Activated effector memory CD4-positive, alpha-beta T cell treated with anti-CD3 and anti-CD28 coated beads, Interleukin-2, amount 50 U/mL, for 16 hours (primary cell): ENCODE measurements at regions not wholly inside any gene's neighbourhood (a gene's known extent, or its start where the extent isn't known, plus 50 kb on each side); places are given as distances from the start of the nearest gene placed in this dataset.

Source experiments
- DNase-seq: peaks from one replicate; pipeline ENCODE4 v3.0.0-alpha.2; 2020

DNA sequence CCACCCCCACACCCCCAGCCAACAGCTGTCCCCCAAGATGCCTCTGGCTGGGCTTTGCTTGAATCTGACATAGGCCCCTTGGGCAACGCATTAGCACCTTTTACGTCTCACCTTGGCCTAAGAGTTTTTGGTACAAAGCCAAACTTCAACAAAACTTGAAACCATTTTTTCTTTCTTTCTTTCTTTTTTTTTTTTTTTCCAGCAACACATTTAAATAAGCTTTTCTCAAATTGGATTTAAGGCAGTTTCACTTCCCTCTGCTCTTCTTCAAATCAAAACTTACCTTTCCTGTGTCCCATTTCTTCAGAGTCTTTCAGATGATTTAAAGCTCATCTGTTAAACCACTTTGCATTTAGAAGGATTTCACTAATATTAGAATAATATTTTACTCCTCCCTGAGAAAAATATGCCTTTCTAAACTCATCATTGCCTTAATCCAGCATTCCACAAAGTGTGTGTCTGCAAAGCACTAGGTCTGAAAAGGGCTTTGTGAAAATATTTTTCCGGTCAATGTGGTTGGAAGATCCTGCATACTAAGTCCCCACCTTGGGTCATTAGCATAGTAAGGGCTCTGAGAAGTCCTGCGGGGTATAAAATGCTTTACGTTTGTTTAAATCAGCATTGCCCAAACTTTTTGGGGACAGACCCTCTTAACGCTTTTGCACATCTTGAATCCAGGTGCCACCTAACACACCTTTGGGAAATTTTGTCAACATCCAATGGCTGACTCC, 217.0 kb downstream of the TLE3 start:
- no peak for DNase-seq

DNA sequence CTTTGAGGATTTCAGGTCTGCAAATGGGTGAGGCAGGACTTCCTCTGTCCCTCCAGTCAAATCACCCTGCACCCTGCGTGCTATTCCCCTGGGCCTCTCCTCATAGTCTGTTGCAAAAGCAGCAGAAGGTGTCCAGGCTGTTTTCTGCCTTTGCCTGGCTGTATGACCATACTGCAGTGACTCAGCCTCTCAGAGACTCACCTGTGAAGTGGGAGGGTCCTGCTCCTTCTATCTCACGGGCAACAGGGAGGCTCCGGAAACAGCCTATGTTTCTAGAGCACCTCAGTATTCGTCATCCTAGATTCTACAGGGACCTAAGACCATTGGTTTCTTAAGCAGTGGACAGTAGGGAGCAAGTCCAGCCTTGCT, 216.4 kb downstream of the TLE3 start:
- no peak for DNase-seq

DNA sequence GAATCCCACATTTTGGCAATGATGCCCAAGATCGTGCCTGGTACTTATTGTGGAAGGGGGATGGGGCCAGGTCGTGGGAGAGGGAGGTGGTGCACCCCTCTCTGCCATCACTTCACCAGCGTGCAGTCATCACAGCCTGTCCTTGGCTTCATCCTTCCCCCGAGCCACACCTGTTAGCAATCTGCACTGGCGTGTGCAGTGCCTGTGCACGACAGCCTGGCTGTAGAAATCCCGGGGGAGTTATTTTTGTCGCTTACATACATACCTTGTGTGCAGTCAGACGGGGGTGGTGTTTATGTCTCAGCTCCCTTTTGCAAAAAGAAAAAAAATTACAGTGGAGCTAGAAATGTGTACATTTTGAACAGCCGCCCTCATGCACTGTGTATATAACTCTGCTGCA, 216.0 kb downstream of the TLE3 start:
- DNase-seq, result no peak

DNA sequence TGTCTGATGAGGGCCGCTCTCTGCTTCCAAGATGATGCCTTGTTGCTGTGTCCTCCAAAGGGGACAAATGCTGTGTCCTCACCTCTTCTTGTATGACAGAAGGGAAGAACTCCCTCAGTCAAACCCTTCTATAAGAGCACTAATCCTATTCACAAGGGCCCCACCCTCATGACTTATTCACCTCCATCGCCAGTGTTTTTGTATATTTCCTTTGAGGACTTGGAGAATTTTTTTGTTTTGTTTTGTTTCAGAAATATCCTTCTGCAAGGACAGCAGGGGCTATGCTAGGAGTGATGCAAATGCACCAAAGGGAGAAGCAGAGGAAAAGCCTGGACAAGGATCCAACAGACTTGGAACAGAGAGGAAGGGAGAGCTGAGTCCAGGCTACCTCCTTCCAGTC, 214.4 kb downstream of the TLE3 start:
- DNase-seq, result no peak

DNA sequence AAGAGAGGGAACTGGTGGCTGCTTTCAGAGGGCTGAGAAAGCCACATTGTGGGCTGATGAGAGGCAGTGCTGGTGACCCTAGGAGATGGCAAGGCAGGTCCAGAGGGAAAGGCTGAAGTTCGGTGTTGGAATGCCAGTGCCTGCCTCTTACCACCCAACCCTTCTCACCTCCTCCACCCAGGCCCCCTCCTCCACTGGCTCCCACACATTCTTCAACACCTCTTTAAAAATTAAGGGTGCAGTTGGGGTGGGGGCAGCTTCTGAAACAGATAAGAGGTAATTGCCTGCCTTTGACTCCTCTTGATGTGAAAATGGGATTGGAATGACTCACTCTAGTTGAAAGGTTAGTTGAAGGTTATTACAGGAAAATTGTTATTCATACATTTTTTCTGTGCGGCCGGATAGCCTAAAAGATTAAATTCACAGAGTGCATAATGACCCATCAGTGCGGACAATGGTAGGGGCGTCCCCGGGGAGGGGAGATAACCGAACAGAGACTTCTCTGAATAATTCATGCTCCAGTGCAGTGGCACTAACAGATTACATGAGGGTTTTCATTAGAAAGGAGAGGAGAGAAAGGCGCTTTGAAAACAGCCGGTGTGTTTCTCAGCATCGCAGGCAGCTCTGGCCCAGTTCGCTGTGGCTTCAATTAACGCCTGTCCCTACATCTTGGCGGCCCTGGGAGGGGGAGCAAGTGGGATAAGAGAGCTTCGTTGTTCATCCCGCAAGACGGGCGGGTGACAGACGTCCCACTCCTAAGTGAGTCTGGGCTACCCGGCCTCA, 212.4 kb downstream of the TLE3 start:
- no peak for DNase-seq

DNA sequence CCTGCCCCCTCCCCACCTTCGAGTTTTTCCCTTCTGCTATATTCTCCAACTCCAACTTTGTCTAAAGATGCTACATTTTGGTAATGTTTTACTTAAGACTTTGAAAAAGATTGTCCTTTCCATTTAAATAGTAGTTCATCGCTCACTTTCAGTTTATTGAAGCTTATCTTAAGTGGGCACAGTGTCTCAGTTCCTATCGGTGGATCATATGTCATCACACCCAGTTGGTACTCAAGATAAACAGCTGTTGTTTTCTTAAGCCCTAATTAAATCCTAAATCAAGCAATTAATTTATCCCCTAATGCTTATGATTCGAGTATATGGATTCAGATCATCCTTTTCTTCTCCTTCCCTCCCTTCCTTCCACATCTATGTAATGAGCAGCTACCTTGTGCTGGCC, 210.7 kb downstream of the TLE3 start:
- no peak for DNase-seq

DNA sequence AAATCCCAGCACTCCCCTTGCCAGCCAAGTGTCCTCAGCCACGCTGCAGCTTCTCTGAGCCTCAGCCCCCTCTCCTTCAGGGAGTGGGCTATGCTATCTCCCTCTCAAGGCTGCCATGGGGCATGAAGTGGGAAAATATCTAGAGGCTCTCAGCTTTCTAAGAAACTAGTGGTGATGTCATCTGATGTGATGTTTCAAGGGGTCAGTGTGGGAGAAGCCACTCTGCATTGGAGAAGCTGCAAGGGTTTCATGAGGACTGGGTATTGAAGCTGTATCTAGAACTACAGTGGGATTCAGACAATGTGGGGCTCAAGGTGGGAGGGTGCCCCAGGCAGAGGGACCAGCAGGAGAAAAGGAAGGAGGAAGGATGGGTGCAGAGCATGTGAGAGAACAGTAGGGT, 210.2 kb downstream of the TLE3 start:
- no peak for DNase-seq

DNA sequence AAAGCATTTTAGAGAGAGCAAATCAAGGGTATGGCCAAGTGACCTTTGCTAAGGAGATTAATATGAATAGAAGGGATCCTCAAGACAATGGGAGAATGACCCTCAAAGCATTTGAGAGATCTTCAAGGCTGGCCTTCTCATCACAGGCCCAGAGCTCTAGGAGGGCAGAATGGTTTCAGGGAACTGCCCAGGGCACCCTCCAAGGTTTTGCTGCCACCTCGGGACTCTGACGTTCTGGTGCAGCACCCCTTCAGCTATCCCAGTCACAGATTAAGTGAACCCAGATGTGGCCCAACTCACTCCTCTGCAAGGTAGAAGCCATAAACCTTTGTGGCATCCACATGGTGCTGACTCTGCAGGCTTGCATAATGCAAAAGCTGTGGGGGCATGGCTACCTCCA, 209.3 kb downstream of the TLE3 start:
- DNase-seq, result no peak

DNA sequence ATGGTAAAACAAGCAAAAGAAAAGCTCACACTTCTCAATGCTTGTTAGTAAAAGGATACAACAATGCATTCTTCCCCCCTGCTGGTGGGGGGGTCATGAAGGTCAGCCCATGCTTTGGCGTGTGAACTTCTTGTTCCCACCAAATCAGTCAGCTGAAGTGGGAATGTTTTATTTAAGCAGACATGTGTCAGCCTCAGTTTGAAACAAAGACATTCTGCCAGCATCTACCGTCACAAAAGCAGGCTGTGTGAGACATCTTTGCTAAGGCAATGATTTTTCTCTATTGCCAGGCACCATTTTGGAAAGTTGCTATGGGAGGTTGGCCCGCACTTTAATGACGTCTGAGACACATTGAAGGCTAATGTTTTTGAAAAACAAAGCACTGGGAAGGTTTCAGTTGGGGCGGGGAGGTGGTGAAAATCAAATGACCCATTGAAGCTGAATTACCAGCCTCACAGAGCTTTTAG, 206.6 kb downstream of the TLE3 start:
- no peak for DNase-seq

DNA sequence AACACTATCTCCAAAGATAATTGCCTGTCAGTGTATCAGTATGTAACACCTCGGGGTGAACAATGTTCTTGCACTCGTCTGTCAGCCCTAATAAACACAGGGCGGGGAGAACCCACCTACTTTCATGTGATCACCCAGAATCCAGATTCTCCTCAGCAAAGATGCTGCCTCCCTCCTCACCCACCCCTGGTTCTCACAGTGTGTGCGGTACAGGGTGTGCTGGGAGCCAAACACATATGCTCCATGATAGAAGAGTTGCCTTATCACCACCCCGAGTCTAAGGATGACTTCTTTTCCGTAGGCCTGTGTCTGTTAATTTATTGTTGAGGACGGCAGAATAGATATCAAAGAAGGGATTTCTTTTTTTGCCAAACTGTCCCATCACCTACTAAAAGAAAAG, 206.1 kb downstream of the TLE3 start:
- no peak for DNase-seq

DNA sequence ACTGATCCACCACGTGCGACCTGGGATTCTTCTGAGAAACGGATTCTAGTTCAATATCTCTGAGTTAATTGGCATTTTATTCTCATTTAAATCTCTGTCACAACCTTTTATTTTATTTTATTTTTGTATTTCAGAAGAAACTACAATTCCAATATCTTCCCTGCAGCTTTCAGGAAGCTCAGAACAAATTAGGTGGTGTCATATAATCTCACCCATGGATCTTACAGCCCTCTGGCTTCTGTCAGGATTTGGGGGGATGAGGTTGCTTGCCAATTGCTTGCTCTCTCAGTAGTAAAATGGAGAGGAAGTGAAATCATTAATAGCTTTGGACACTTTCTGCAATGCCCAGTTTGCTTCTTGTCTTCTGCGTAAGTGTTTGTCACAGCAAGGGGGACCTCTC, 205.4 kb downstream of the TLE3 start:
- no peak for DNase-seq

DNA sequence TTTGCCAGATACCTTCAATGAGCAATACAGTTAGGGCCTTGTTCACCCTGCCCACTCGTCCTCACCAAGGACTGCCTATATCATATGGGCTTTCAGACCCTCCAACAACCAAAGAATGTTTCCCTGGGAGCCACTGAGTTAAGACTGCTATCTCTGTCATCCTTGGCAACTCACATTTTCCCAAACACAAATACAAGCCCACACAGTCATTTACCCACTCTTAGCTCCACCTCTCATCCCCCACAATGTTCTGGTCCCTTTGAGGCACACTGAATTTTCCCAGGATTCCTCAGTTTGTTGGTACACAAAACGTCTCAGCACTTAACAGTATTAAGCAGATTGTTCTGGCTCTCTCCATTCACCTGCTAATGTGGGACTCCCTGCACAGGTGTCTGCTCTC, 204.6 kb downstream of the TLE3 start:
- DNase-seq, result no peak

DNA sequence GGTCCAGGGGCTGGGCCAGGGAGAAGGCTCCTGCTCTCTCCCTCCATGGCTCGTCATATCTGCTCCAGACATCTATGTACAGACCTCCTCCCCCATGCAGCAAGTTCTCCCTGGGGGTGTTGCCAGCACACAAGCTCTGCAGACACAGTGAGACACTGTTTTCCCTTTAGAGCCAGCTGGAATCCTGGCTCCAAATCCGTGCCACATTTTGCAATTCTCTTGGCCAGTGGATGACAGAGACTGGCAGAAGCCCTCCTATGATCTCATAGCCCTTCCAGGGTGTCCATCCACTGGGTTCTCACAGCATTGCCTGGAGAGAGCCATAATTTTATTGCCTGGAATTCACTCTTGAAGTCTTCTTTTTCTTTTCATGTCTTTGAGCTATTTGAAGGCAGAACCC, 203.9 kb downstream of the TLE3 start:
- no peak for DNase-seq

DNA sequence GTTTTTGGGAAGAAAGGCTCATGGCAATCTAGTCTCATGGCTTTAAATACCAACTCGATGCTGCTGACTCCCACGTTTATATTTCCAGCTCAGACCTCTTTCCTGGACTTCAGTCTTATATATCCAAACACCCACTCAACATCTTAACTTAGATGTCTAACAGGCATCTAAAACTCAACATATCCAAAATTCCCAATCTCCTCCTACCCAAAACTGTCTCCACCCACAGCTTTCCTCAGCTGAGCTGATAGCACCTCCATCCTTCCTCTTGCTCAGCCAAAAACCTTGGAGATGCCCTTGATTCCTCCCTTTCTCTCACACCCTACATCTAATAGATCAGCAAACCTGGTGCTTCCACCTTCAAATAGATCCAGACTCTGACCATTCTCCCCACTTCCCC, 202.5 kb downstream of the TLE3 start:
- no peak for DNase-seq

DNA sequence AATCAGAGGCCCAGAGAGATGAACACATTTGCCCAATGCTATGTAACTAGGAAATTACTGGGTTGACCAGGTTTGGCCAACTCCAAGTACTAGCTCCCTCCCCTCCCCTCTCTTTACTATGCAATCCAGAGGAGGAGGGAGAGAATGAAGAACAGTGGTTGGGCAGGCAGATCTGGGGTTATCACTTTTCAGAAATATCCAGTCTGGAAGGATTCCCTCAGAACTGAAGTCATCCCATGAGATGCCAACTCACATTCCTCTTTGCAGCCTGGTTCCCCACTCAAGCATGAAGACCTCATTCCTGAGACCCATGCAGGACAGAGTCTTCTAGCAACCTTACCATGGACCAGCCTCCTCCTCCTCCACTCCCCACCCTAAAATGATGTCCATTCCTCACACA, 201.1 kb downstream of the TLE3 start:
- no peak for DNase-seq

DNA sequence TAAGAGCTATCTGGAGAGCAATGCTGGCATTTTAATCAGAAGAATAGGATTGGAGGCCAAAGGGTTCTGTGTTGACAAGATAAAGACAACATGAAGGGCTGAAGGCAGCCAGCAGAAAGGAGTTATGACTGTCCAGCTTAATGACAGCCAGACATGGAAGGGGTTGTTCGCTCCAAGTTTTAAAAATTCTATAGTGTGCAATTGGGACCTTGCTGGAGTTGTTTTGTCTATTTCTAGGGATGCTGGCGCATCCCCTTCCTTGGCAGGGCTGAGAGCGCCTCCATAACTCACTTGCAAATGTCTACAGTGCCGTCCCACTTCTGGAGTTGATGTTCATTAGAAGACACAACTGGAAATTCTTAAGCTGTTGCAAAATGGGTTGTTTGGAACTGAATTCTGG, 200.7 kb downstream of the TLE3 start:
- DNase-seq, result no peak

DNA sequence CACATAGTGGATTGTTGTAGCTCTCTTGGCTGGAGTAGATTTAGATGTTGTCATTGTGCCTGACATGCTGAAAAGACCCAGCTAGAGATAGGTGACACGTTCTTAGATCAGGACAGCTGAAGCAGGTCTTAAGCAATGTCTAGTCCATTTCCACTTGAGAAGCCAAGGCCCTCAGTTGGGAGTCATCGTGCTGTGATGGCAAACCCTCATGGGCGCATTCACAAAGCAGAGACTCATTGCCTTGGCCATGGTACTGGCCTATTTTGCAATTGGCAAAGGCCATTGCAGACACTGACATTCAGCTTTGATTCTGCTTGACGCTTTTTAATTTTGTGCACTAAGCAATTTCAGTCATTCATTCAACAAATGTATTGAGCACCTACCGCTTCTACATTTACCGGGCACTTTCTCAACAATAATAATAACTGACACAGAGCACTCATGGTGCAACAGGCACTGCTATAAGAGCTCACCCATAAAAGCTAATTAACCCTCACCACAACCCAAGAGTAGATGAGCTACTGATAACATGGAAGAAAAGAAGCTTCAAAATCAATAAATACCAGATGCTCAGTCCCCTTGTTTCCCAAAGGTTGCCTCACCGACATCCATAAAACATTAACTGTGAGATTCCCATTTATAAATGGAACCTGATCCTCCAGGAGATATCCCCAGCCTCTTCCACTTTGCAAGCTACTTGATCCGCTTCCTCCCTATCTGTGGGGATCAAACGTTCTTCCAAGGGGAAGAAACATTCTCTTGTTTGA, 200.1 kb downstream of the TLE3 start:
- no peak for DNase-seq

DNA sequence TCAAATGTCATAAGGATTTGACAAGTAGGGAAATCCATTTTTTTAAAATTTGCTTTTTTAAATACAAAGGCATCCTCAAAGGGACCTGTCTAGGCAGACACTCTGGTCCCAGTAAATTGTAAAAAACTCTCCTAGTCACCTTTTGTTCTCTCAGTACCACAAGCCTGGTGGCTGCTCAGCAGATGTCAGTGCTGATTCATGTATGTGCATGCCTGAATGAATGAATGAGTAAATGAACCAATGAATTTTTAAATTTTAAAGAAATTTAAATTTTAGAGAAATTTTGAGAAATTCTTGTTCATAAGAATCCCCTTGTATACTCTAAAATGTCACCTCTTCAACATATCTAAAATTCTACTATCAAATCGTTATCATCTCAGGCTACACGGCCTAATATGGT, 199.5 kb downstream of the TLE3 start:
- no peak for DNase-seq

DNA sequence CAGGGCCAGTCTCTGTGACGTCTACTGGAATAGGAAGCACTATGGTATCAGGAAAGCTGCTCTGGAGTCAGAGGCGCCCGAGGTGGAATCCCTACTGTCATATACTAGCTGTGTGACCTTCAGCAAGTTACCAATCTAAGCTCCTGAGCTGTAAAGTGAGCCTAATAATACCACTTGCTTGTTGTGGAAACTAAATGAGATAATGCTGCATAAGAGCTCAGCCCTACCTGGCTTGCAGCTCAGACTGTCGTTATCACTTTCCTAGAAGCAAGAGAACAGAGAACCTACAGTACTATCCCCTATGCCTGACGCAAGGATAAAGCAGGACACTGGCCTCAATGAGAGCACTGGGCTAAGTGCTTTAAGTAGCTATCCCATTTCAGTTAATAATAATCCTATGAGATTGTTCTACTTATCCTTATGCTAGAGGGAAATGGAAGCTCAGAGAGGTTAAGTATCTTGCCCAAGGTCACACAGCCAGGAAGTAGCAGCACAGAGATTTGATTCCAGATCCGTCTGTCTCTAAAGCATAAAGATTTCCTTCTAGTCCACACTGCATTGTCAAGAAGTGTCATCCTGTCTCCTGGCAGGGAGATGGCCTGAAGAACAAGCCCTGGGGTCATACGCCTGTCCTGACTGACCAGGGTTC, 195.2 kb downstream of the TLE3 start:
- no peak for DNase-seq

DNA sequence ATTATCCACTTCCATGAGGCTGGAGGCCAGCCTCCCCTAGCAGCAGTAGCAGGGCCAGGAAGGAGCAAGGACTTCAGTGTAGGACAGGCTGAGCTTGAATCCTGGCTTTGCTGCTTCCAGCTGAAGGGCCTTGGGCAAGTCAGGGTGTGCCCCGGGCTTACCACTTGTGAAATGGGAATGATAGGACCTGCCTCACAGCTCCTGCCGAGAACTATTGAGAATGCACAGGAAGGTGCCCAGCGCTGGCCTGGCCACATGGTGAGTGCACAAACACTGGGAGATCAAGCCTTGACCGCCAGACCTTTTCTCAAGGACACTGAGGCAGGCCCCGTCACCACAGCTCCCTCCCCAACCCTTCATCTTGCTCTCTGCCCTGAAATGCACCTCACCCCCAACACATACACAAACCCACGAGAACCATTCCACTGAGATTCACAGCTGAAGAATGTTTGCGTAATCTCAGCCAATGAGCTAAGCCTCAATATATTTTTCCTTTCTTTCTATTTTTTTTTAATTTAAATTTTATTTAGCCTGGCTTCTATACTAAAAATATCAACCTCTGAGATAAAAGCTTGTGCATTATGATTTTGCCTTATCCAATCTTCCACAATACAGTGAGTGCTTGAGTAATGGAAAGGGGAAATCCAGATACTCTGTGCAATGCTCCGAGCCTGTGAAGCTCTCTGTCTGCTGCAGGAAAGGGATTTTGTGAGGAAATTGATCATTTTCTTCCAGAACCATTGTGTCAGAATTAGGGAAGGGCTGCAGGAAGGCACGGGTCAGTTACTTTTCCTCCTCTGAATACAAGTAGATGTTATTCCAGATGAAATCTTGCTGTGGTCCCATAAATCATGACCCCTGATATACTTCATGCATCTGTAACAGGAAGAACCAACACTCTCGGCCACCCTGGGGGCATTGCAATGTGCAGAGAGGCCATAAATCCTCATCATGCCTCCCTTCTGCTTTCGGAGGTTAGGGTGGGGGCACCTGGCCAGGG, 193.9 kb downstream of the TLE3 start:
- DNase-seq, result no peak

DNA sequence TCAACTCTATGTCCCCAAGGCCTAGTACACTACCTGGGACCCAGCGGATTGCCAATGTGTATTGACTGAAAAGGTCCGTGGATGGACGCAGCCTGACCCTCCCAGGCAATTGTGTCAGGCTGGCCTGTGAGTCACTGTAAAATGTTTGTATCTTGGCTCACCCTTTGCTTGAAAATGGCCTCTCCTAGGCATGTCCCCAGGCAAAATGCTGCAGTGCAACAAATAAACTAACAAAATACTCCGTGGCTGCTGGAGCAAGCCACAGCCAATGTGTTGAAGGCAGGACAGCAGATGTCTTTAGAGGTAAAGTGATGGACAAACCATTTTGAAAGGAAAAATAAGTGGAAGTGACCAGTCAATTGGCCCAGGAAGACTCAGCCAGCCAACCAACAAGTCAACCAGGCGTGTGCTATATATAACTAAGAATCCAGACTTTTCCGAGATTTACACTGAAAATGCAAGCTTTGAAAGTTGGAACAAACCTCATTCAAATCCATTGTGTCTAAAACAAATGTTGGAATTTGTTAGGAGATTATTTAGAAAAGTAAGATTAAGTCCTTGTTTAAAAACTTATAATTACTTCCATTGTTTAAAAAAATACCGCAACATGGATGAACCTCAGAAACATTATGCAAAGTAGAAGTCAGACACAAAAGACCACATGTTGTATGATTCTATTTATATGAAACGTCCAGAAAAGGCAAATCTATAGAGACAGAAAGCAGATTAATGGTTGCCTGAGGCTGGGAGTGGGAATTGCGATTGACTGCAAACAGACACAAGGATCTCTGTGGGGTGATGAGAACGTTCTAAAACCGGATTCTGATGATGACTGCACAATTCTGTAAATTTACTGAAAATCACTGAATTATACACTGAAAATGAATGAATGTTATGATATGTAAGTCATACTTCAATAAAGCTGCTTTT, 191.2 kb downstream of the TLE3 start:
- DNase-seq, result no peak
